GM13976 (cell line): ENCODE measurements at regions not wholly inside any gene's neighbourhood (a gene's known extent, or its start where the extent isn't known, plus 50 kb on each side); places are given as distances from the start of the nearest gene placed in this dataset.
A peak's percentile ranks its signal among the peaks of the same experiment; 100 is the strongest.

Source experiments
- DNase-seq: peaks from one replicate; pipeline ENCODE4 v3.0.0; 2012; ENCODE audit warnings: low spot score
- in situ Hi-C: fragments of 300-500 bp; cut with MboI; formaldehyde crosslinking; loops from one replicate; pipeline ENCODE4 v1.12.0; 2022; ENCODE audit warnings: low sequenced_read_pairs, mixed read lengths, inconsistent platforms; ENCODE audit not compliant: unreplicated experiment
- TF ChIP-seq, protein P1 (sequence below): IDR thresholded peaks from 2 replicates; pipeline ENCODE4 v1.5.1; 2012; ENCODE audit warnings: borderline replicate concordance, mild to moderate bottlenecking; ENCODE audit not compliant: insufficient read depth; ENCODE audit errors: extremely low read depth, missing control alignments, control extremely low read depth

DNA sequence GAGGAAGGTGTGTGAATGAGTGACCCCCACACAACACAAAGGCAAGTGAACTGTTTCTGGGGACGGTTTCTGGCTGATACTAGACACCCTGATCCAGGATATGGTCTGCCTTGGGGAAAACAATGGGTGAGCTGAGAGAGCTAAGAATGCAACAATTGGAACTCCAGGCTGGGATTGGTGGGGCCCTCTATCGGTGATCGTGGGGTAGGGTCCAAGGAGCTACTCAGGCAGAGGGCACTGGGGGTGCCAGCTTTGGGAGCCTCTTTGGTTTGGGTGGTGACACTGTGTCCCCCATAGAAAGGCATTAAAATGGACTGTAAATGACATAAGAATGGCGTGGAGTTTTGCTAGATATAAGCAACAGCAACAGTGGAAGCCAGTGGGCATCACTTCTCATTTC is 439.1 kb downstream of the DMAC1 start:
- in situ Hi-C loops: no loop called here
- DNase-seq: no peak
- TF ChIP-seq, protein P1, sequence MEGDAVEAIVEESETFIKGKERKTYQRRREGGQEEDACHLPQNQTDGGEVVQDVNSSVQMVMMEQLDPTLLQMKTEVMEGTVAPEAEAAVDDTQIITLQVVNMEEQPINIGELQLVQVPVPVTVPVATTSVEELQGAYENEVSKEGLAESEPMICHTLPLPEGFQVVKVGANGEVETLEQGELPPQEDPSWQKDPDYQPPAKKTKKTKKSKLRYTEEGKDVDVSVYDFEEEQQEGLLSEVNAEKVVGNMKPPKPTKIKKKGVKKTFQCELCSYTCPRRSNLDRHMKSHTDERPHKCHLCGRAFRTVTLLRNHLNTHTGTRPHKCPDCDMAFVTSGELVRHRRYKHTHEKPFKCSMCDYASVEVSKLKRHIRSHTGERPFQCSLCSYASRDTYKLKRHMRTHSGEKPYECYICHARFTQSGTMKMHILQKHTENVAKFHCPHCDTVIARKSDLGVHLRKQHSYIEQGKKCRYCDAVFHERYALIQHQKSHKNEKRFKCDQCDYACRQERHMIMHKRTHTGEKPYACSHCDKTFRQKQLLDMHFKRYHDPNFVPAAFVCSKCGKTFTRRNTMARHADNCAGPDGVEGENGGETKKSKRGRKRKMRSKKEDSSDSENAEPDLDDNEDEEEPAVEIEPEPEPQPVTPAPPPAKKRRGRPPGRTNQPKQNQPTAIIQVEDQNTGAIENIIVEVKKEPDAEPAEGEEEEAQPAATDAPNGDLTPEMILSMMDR: no peak

DNA sequence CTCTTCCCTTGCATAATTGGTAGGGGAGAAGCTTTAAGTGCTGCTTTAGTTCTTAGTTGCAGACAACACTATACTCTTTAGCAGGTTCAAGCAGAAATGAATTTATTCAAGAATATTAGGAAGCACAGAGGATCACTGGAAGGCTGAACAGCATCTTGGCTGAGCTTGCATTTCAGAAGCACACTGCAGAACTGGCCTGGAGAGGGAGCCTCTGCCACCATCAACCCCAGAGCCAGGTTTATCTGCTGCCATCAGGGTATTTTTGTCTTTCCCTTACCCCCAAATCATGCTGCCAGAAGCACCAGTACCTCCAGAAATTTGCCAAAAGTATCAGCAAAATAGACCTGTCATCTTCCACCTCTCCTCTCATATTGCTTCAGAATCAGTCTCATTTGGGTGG is 440.7 kb downstream of the DMAC1 start:
- TF ChIP-seq, protein P1: peak; percentile 12
- in situ Hi-C loops: no loop called here
- DNase-seq: no peak

DNA sequence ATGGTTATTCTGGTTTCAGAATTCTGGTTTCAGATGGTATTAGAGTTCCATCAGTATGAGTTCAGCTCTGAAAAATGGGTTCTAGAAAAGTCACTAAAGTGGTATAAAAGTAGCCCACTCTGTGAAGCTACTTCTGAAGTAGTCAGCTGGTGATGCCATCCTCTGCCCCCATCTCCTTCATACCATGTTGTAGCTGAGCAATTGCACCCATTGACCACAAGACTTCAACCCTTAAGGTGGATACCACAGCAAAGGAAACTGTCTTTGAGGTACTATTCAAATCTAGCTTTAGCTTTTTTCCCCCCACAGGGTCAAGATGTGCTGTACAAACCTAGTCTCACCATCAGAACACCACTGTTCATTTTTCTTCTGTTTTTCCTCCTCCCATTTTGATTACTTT is 444.9 kb downstream of the DMAC1 start:
- in situ Hi-C loops: no loop called here
- TF ChIP-seq, protein P1: no peak
- no peak for DNase-seq

DNA sequence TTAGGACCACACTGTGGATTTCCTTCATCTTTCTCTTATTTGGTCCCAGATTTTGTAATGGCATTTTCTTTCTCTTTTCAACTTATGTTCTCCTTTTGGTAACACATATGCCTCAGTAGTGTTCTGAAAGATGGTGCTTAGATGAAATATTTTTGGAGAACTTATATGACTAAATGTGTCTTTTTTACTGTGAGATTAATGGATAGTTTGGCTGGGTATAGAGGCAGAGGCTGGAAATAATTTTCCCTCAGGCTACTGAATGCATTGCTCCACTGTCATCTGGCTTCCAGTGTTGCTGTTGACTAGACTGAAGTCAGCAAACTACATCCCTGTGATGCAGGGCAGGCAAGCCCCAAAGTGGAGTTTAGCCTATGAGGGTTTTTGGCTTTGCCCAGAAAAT is 450.9 kb downstream of the DMAC1 start:
- in situ Hi-C loops: no loop called here
- DNase-seq: no peak
- TF ChIP-seq, protein P1: no peak

DNA sequence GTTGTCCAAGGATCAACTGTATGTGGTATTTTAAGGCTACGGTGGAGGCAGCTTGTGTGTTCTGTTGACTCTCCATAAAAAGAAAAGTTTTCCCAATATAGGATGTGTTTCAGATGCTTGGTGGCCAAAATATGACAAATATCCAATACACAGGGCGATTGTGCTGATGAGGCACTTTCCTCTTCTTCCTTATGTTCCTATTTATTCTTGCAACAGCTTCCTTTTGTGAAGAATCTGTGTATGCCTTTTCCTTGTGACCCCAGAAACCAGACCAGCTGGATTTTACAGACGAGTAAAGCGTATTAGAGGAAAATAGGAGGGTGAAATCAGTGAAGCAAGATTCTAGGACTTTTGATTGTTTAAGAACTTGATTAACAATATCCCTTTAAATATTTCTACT is 452.0 kb downstream of the DMAC1 start:
- TF ChIP-seq, protein P1: no peak
- in situ Hi-C loops: no loop called here
- DNase-seq: no peak

DNA sequence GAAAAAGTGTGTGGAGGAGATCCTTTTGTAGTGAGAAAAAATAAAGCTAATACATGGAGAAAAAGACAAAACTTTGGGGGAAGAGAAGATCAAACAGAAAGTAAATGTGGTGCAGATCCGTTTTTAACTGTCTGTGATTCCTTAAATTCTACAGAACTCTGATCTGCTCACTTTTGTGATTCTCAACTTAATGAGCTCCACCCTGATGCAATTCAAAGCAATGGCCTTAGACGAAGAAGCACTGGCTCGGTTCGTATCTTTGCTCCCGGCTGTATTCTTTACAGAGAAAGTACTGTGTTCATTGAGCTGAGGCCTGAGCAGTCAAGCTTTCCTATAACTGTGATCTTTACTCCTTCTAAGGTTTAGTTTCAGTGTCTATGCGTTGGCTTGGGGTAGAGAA is 453.4 kb downstream of the DMAC1 start:
- no peak for DNase-seq
- in situ Hi-C loops: no loop called here
- TF ChIP-seq, protein P1: no peak

DNA sequence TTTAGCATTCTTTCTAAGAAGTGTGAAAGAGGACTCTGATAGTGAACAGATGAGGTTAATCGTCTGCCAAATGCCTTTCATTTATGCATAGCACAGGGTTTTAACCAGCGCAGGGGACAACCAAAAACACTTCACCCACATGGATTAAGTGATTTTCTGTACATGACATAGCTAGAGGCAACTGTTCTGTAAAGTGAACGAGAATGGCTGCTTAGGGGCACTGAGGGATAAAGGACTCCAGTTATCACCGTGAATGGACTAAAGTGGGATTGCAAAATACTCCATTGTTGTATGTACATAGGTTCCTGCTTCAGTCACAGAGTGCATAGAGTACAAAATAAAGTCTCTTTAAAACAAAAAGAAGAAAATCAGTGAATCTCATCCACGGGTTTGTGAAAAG is 456.8 kb downstream of the DMAC1 start:
- in situ Hi-C loops: no loop called here
- TF ChIP-seq, protein P1: no peak
- DNase-seq: no peak
